Heart left ventricle (tissue), 13 donors: ENCODE measurements at regions not wholly inside any gene's neighbourhood (a gene's known extent, or its start where the extent isn't known, plus 50 kb on each side); places are given as distances from the start of the nearest gene placed in this dataset.

Experiments used
- CTCF ChIP-seq, 12 donors: fragments of 200-600 bp; sonication (generic) in 4 of 12; IDR thresholded peaks; one replicate each; pipeline versions ENCODE4 v1.5.0 to v1.8.0; 2018 to 2022; ENCODE audit warnings: antibody characterized with exemption in 12 of 12, mild to moderate bottlenecking in 5 of 12
- POLR2A ChIP-seq, 2 donors: fragments of 450-650 bp; IDR thresholded peaks; one replicate each; pipeline ENCODE4 v1.6.1; 2017; ENCODE audit warnings: antibody characterized with exemption in 2 of 2, mild to moderate bottlenecking in 2 of 2, moderate library complexity in 2 of 2
- donor health status: ischemic (EF 13 %, LVEDD 7.1; RV severe dilation, severe dysfunction).
- donor health status: DM: no; HTN: yes; CAD: no.
- donor health status: DM: no; HTN: no; CAD: no.
- donor health status: ischemic (EF 25% LVEDD 6.9; RV normal size, moderate dysfunction).
- donor health status: ischemic (EF 25% LVEDD 5.7; RV mildly dilated, moderate dysfunction).
- donor health status: ischemic (EF 35%, LVEDD 5.7; RV mildly dilated, moderate dysfunction).
- donor health status: nonischemic (EF 11% LVEDD 7.7; RV severe dilation, severe dysfunction).
- donor health status: DM: yes; HTN: yes; CAD: no.
- donor health status: PGD.
- donor health status: ischemic (EF 29% LVEDD 5.4; RV normal size, mild dysfunction).
- donor health status: nonischemic (EF 23%, LVEDD 6.1; RV moderate dilation, normal function).

- TF ChIP-seq CTCF (IDR thresholded peaks at IDR 0.05) (no peak), POLR2A (IDR thresholded peaks at IDR 0.05) (no peak)
Measured at GRCh38 chr14:58965601-58966000, 222.9 kb upstream of the DAAM1 start.
